ENCODE measurements at regions not wholly inside any gene's neighbourhood (a gene's known extent, or its start where the extent isn't known, plus 50 kb on each side); places are given as distances from the start of the nearest gene placed in this dataset.
"Not testable (repeated sequence)": the region's sequence is repeated elsewhere in the genome, so short reads cannot be mapped to it uniquely, and the experiment has no call there.

GRCh38 chr4:120263618-120264017 lies 197.0 kb upstream of the MAD2L1 start:
- 24 to 32% (median 25%) methylated on average over 4 of the region's 4 CpGs for WGBS, 3 donors
- ATAC-seq (no peak), DNase-seq (no peak)
- H3K36me3 ChIP-seq (ENCODE audit: insufficient read depth in 1 of 2, low read depth in 1 of 2): no peaks in the 10 kb centered on the region
- no peak overlapping the region for H3K27ac ChIP-seq
- no peak for TF ChIP-seq CTCF (IDR thresholded peaks at IDR 0.05)
- no peaks in the 10 kb centered on the region for H3K27me3 ChIP-seq (ENCODE audit: insufficient read depth in 3 of 3, low read length in 2 of 3)
- no peak overlapping the region for H3K4me3 ChIP-seq
- no peaks in the 10 kb centered on the region for H3K4me1 ChIP-seq
- H3K9me3 ChIP-seq: no peaks in the 10 kb centered on the region
- intact Hi-C loops (cut with DNase I): no loop called here

GRCh38 chr4:120261117-120261516 lies 194.5 kb upstream of the MAD2L1 start:
- DNase-seq (no peak), ATAC-seq (no peak)
- no peaks in the 10 kb centered on the region for H3K9me3 ChIP-seq
- no peaks in the 10 kb centered on the region for H3K4me1 ChIP-seq
- H3K4me3 ChIP-seq: no peak overlapping the region
- intact Hi-C loops (cut with DNase I): no loop called here
- H3K36me3 ChIP-seq (ENCODE audit: insufficient read depth in 1 of 2, low read depth in 1 of 2): no peaks in the 10 kb centered on the region
- WGBS, 3 donors: 92 to 99% (median 96%) methylated on average over 6 of the region's 6 CpGs
- no peak for TF ChIP-seq CTCF (IDR thresholded peaks at IDR 0.05)
- no peaks in the 10 kb centered on the region for H3K27me3 ChIP-seq (ENCODE audit: insufficient read depth in 3 of 3, low read length in 2 of 3)
- H3K27ac ChIP-seq: no peak overlapping the region

- not testable (repeated sequence) for ATAC-seq; H3K36me3 ChIP-seq (ENCODE audit: insufficient read depth in 1 of 2, low read depth in 1 of 2); H3K9me3 ChIP-seq; DNase-seq; H3K4me1 ChIP-seq; H3K4me3 ChIP-seq; H3K27me3 ChIP-seq (ENCODE audit: insufficient read depth in 3 of 3, low read length in 2 of 3); H3K27ac ChIP-seq
- intact Hi-C loops (cut with DNase I): loop anchor here in 1 of 2 donors (2.0 kb wide), 1 partner anchor 45 kb away; no protein-coding TSS in a partner anchor
- 67 to 86% (median 77%) methylated on average over 19 to 26 of the region's 28 CpGs for WGBS, 3 donors
Measured at GRCh38 chr4:120256112-120256775, 189.6 kb upstream of the MAD2L1 start.

GRCh38 chr4:120238277-120238973 lies 171.8 kb upstream of the MAD2L1 start:
- intact Hi-C loops (cut with DNase I): no loop called here
- H3K27ac ChIP-seq: no peak overlapping the region
- no peak for DNase-seq
- no peak for TF ChIP-seq CTCF (IDR thresholded peaks at IDR 0.05)
- H3K27me3 ChIP-seq (ENCODE audit: insufficient read depth in 3 of 3, low read length in 2 of 3): no peaks in the 10 kb centered on the region
- no peaks in the 10 kb centered on the region for H3K36me3 ChIP-seq (ENCODE audit: insufficient read depth in 1 of 2, low read depth in 1 of 2)
- no peak for ATAC-seq
- H3K9me3 ChIP-seq: no peaks in the 10 kb centered on the region
- H3K4me3 ChIP-seq: no peak overlapping the region
- no peaks in the 10 kb centered on the region for H3K4me1 ChIP-seq
- WGBS, 3 donors: 87 to 90% (median 88%) methylated on average over 5 of the region's 5 CpGs

GRCh38 chr4:120236873-120237272 lies 170.2 kb upstream of the MAD2L1 start:
- Histone ChIP-seq H3K9me3 (no peaks in the 10 kb centered on the region), H3K36me3 (ENCODE audit: insufficient read depth in 1 of 2, low read depth in 1 of 2) (no peaks in the 10 kb centered on the region), H3K4me1 (no peaks in the 10 kb centered on the region), H3K4me3 (no peak overlapping the region), H3K27ac (no peak overlapping the region), H3K27me3 (ENCODE audit: insufficient read depth in 3 of 3, low read length in 2 of 3) (no peaks in the 10 kb centered on the region)
- ATAC-seq (no peak), DNase-seq (no peak)
- intact Hi-C loops (cut with DNase I): no loop called here
- 89 to 94% (median 90%) methylated on average over 5 of the region's 5 CpGs for WGBS, 3 donors
- no peak for TF ChIP-seq CTCF (IDR thresholded peaks at IDR 0.05)
